GM10266 (cell line): ENCODE measurements at regions not wholly inside any gene's neighbourhood (a gene's known extent, or its start where the extent isn't known, plus 50 kb on each side); places are given as distances from the start of the nearest gene placed in this dataset.

Experiments used
- DNase-seq: peaks from one replicate; pipeline ENCODE4 v3.0.0; 2012; ENCODE audit errors: extremely low spot score
- CTCF ChIP-seq: IDR thresholded peaks from 2 replicates; pipeline ENCODE4 v1.5.1; 2012; ENCODE audit warnings: mild to moderate bottlenecking, low read depth; ENCODE audit not compliant: control insufficient read depth, insufficient read depth; ENCODE audit errors: missing control alignments

DNA sequence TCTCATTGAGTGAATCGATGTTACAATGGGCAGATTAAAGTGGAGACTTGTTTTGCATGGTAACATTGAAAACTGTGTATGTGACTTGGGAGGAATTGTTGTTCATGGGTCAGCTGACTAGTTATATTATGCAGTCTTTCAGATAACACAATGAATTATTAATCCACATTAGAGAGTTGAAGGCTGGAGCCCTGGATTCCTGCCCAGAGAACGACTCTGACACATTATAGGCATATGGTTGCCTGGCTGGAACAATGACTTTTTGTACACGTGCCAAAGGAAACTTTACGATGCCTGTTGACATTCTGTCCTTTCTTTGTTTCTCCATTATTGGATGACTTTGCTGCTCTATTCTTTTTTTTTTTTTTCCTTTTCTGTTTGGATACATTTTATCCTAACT is 52.3 kb upstream of the TMEM229A start:
- DNase-seq = no peak
- TF ChIP-seq CTCF = no peak

DNA sequence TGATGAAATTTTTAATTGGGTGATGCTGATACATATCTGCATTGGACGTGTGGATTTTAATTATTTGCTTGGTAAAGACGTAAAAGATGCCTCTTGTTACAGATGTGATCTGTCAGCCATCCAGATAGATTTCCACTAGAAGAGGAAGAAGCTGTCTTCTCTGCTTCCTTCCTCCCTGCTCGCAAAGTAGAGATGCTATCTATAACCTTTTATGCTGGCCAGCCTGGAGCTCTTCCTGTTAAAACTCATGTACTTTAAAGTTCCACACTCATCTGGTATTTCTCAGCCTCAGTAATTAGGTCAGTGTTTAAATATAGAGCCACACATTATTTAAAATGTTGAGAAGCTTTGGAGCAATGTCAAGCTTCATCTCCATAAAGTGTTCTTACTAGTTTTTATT is 51.2 kb upstream of the TMEM229A start:
- TF ChIP-seq CTCF = no peak
- DNase-seq = no peak
